ENCODE measurements at regions not wholly inside any gene's neighbourhood (a gene's known extent, or its start where the extent isn't known, plus 50 kb on each side); places are given as distances from the start of the nearest gene placed in this dataset.

GRCh38 chr1:241417258-241417657 lies 60.3 kb upstream of the RGS7 start:
- Mint-ChIP-seq H3K27me3 (peaks cover 30% of the 10 kb centered on the region), H3K36me3 (no peaks in the 10 kb centered on the region), H3K4me1 (ENCODE audit: unreplicated experiment) (no peaks in the 10 kb centered on the region), H3K4me3 (no peak overlapping the region), H3K9me3 (no peaks in the 10 kb centered on the region), H3K27ac (no peak overlapping the region)
- no peak for TF ChIP-seq CTCF (conservative IDR thresholded peaks at IDR 0.05)
- DNase-seq (ENCODE audit: extremely low spot score, unreplicated experiment), result no peak

- no peaks in the 10 kb centered on the region for H3K36me3 Mint-ChIP-seq
- TF ChIP-seq CTCF (conservative IDR thresholded peaks at IDR 0.05), result no peak
- no peak for DNase-seq (ENCODE audit: extremely low spot score, unreplicated experiment)
- H3K27me3 Mint-ChIP-seq, result peaks cover 13% of the 10 kb centered on the region
- no peaks in the 10 kb centered on the region for H3K9me3 Mint-ChIP-seq
- no peaks in the 10 kb centered on the region for H3K4me1 Mint-ChIP-seq (ENCODE audit: unreplicated experiment)
- H3K27ac Mint-ChIP-seq, result no peak overlapping the region
- H3K4me3 Mint-ChIP-seq, result no peak overlapping the region
Measured at GRCh38 chr1:241413974-241414373, 57.0 kb upstream of the RGS7 start.

GRCh38 chr1:241413386-241413785 lies 56.4 kb upstream of the RGS7 start:
- no peak for TF ChIP-seq CTCF (conservative IDR thresholded peaks at IDR 0.05)
- DNase-seq (ENCODE audit: extremely low spot score, unreplicated experiment), result no peak
- H3K36me3 Mint-ChIP-seq, result no peaks in the 10 kb centered on the region
- H3K4me1 Mint-ChIP-seq (ENCODE audit: unreplicated experiment), result no peaks in the 10 kb centered on the region
- H3K27me3 Mint-ChIP-seq, result peaks cover 13% of the 10 kb centered on the region
- H3K27ac Mint-ChIP-seq, result no peak overlapping the region
- H3K4me3 Mint-ChIP-seq, result no peak overlapping the region
- H3K9me3 Mint-ChIP-seq, result no peaks in the 10 kb centered on the region

- no peak overlapping the region for H3K27ac Mint-ChIP-seq
- H3K4me1 Mint-ChIP-seq (ENCODE audit: unreplicated experiment), result no peaks in the 10 kb centered on the region
- no peak for DNase-seq (ENCODE audit: extremely low spot score, unreplicated experiment)
- H3K4me3 Mint-ChIP-seq, result no peak overlapping the region
- H3K36me3 Mint-ChIP-seq, result no peaks in the 10 kb centered on the region
- H3K27me3 Mint-ChIP-seq, result peaks cover 10% of the 10 kb centered on the region
- no peak for TF ChIP-seq CTCF (conservative IDR thresholded peaks at IDR 0.05)
- no peaks in the 10 kb centered on the region for H3K9me3 Mint-ChIP-seq
Measured at GRCh38 chr1:241412646-241413045, 55.6 kb upstream of the RGS7 start.

- Mint-ChIP-seq H3K9me3 (no peaks in the 10 kb centered on the region), H3K27ac (no peak overlapping the region), H3K27me3 (peaks cover 4% of the 10 kb centered on the region), H3K4me1 (ENCODE audit: unreplicated experiment) (no peaks in the 10 kb centered on the region), H3K4me3 (no peak overlapping the region), H3K36me3 (no peaks in the 10 kb centered on the region)
- no peak for TF ChIP-seq CTCF (conservative IDR thresholded peaks at IDR 0.05)
- DNase-seq (ENCODE audit: extremely low spot score, unreplicated experiment), result no peak
Measured at GRCh38 chr1:241411776-241412338, 54.9 kb upstream of the RGS7 start.

Data from type B pancreatic cell (in vitro differentiated cells).